GM21619 (cell line): ENCODE measurements at regions not wholly inside any gene's neighbourhood (a gene's known extent, or its start where the extent isn't known, plus 50 kb on each side); places are given as distances from the start of the nearest gene placed in this dataset.

ENCODE experiments used
- ATAC-seq: cut with Tn5 transposase; IDR thresholded peaks from one replicate; pipeline ENCODE4 v1.9.1; 2021; ENCODE audit not compliant: unreplicated experiment

GRCh38 chr14:101025131-101025530 is 121.6 kb upstream of the RTL1 start:
- ATAC-seq = no peak

GRCh38 chr14:101025696-101026095 is 122.2 kb upstream of the RTL1 start:
- no peak for ATAC-seq

GRCh38 chr14:101026341-101026740 is 122.8 kb upstream of the RTL1 start:
- no peak for ATAC-seq

GRCh38 chr14:101027291-101027690 is 123.8 kb upstream of the RTL1 start:
- ATAC-seq = no peak

- no peak for ATAC-seq
These were observed 124.4 kb upstream of the RTL1 start for GRCh38 chr14:101027966-101028365.

- ATAC-seq = no peak
These were observed 125.6 kb upstream of the RTL1 start for GRCh38 chr14:101028971-101029667.

GRCh38 chr14:101029668-101030290 is 126.3 kb upstream of the RTL1 start:
- no peak for ATAC-seq

GRCh38 chr14:101030586-101030985 is 127.1 kb upstream of the RTL1 start:
- ATAC-seq = no peak

- ATAC-seq = no peak
These were observed 127.7 kb upstream of the RTL1 start for GRCh38 chr14:101031186-101031585.

GRCh38 chr14:101031721-101032120 is 128.2 kb upstream of the RTL1 start:
- ATAC-seq = no peak

- no peak for ATAC-seq
These were observed 128.9 kb upstream of the RTL1 start for GRCh38 chr14:101032433-101032832.

- no peak for ATAC-seq
These were observed 129.5 kb upstream of the RTL1 start for GRCh38 chr14:101033006-101033405.

GRCh38 chr14:101033446-101034165 is 130.1 kb upstream of the RTL1 start:
- no peak for ATAC-seq

GRCh38 chr14:101034986-101035385 is 131.5 kb upstream of the RTL1 start:
- ATAC-seq = no peak

- no peak for ATAC-seq
These were observed 132.1 kb upstream of the RTL1 start for GRCh38 chr14:101035466-101036225.

GRCh38 chr14:101037021-101037817 is 133.7 kb upstream of the RTL1 start:
- ATAC-seq = no peak

- ATAC-seq = no peak
These were observed 135.7 kb upstream of the RTL1 start for GRCh38 chr14:101039031-101039754.

GRCh38 chr14:101039755-101040138 is 136.2 kb upstream of the RTL1 start:
- no peak for ATAC-seq

GRCh38 chr14:101040538-101041442 is 137.3 kb upstream of the RTL1 start:
- ATAC-seq = no peak
